GM20000 (cell line): ENCODE measurements at regions not wholly inside any gene's neighbourhood (a gene's known extent, or its start where the extent isn't known, plus 50 kb on each side); places are given as distances from the start of the nearest gene placed in this dataset.

ENCODE experiments used
- DNase-seq: peaks from one replicate; pipeline ENCODE4 v3.0.0; 2012; ENCODE audit warnings: low spot score
- TF ChIP-seq, protein P1 (sequence below): IDR thresholded peaks from 2 replicates; pipeline ENCODE4 v1.5.1; 2012; ENCODE audit warnings: mild to moderate bottlenecking, control low read depth; ENCODE audit errors: extremely low read depth, missing control alignments

GRCh38 chr2:12240206-12240605 is 476.5 kb upstream of the TRIB2 start:
- TF ChIP-seq, protein P1, sequence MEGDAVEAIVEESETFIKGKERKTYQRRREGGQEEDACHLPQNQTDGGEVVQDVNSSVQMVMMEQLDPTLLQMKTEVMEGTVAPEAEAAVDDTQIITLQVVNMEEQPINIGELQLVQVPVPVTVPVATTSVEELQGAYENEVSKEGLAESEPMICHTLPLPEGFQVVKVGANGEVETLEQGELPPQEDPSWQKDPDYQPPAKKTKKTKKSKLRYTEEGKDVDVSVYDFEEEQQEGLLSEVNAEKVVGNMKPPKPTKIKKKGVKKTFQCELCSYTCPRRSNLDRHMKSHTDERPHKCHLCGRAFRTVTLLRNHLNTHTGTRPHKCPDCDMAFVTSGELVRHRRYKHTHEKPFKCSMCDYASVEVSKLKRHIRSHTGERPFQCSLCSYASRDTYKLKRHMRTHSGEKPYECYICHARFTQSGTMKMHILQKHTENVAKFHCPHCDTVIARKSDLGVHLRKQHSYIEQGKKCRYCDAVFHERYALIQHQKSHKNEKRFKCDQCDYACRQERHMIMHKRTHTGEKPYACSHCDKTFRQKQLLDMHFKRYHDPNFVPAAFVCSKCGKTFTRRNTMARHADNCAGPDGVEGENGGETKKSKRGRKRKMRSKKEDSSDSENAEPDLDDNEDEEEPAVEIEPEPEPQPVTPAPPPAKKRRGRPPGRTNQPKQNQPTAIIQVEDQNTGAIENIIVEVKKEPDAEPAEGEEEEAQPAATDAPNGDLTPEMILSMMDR = no peak
- no peak for DNase-seq

DNA sequence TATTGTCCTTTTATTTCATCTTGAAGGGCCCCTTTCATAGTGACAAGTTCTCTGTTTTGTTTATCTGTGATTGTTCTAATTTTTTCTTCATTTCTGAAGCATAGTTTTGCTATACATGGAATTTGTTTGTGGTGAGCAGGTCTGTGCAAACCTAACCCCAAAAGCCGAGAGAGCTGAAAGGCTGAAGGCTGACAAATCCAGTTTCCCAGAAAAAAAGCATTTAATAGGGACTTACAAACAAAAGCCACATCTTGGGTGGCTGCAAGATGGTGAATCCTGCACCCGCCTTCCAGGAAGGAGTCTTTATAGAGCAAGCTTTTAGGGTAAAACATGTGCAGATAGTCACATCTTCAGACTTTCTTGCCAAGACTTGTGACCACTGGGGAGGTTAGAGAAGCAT is 473.4 kb upstream of the TRIB2 start:
- DNase-seq = no peak
- TF ChIP-seq, protein P1 = no peak

DNA sequence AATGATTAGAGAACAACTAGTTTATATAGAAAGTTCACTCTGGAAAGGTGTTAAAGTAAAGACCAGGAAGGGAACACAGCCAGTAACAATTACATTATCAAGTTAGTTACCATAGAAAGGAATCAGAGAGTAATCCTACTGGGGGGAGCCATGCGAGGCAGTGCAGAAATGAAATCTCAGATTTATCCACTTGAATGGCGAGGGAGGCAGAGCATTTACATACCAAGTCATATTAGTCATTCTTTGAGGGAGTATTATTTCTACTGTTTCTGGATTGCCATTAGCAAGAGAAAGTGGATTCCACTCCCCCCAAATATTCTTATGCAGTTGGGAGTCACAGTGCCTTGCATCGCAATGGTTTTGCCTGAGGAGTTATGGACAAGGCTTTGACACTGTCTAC is 472.7 kb upstream of the TRIB2 start:
- TF ChIP-seq, protein P1 = no peak
- no peak for DNase-seq

GRCh38 chr2:12251121-12251520 is 465.6 kb upstream of the TRIB2 start:
- no peak for DNase-seq
- TF ChIP-seq, protein P1 = no peak

- no peak for DNase-seq
- TF ChIP-seq, protein P1 = no peak
Observed at GRCh38 chr2:12251749-12252148, 465.0 kb upstream of the TRIB2 start.

DNA sequence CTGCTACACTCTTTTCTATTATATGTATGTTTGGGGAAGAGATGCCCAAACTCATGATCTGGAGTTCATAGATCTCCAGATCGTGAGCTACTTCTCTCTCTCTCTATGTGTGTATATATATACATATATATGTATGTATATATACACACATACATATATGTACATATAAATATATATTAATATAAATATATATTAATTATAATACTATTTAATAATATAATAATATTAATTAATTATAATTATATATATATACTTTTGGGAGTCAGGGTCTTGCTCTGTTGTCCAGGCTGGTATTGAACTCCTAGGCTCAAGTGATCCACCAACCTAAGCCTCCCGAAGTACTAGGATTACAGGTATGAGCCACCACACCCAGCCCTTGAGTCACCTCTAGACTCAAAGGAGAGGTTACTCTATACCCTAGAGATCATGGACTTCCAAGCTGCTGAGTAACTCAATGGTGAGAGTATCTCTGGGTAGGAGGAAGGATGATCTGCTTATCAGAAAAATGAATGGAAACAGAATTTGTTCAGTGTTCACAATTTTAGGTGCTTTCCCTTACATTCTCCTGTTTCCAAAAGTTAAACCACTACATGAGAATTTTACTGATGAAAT is 463.5 kb upstream of the TRIB2 start:
- TF ChIP-seq, protein P1 = no peak
- DNase-seq = no peak

- no peak for DNase-seq
- TF ChIP-seq, protein P1 = no peak
Observed at GRCh38 chr2:12254280-12254860, 462.4 kb upstream of the TRIB2 start.
